Smooth muscle cell (in vitro differentiated cells): ENCODE measurements at regions not wholly inside any gene's neighbourhood (a gene's known extent, or its start where the extent isn't known, plus 50 kb on each side); places are given as distances from the start of the nearest gene placed in this dataset.
"Not testable (repeated sequence)": the region's sequence is repeated elsewhere in the genome, so short reads cannot be mapped to it uniquely, and the experiment has no call there.

Source experiments
- DNase-seq: peaks from one replicate; lab custom pipeline; 2025; ENCODE audit not compliant: unreplicated experiment; lab: John Stamatoyannopoulos, UW
- H2AFZ ChIP-seq: fragments of 200-600 bp; sonication (generic); 2 replicates; pipeline ENCODE4 v1.6.0; 2016; ENCODE audit warnings: antibody characterized with exemption, low read depth, mild to moderate bottlenecking
- H3F3A ChIP-seq: fragments of 200-600 bp; sonication (generic); 2 replicates; pipeline ENCODE4 v1.6.0; 2017; ENCODE audit warnings: antibody characterized with exemption, low read depth
- H3K27ac ChIP-seq: fragments of 200-600 bp; sonication (generic); 2 replicates; pipeline ENCODE4 v1.5.1; 2016; ENCODE audit warnings: low read depth, mild to moderate bottlenecking
- H3K27me3 ChIP-seq: fragments of 200-600 bp; sonication (generic); 2 replicates; pipeline ENCODE4 v1.6.1; 2016; ENCODE audit warnings: low read depth, mild to moderate bottlenecking
- H3K36me3 ChIP-seq: fragments of 200-600 bp; sonication (generic); 2 replicates; pipeline ENCODE4 v1.5.1; 2016; ENCODE audit warnings: low read depth
- H3K4me1 ChIP-seq: fragments of 200-600 bp; sonication (generic); 2 replicates; pipeline ENCODE4 v1.5.1; 2016; ENCODE audit warnings: low read depth
- H3K4me2 ChIP-seq: fragments of 200-600 bp; sonication (generic); 2 replicates; pipeline ENCODE4 v1.6.0; 2016; ENCODE audit warnings: mild to moderate bottlenecking
- H3K4me3 ChIP-seq: fragments of 200-600 bp; sonication (generic); 2 replicates; pipeline ENCODE4 v1.5.1; 2016; ENCODE audit warnings: mild to moderate bottlenecking
- H3K79me2 ChIP-seq: fragments of 200-600 bp; sonication (generic); 2 replicates; pipeline ENCODE4 v1.6.0; 2016; ENCODE audit warnings: low read depth, mild to moderate bottlenecking
- H3K9ac ChIP-seq: fragments of 200-600 bp; sonication (generic); 2 replicates; pipeline ENCODE4 v1.6.0; 2016; ENCODE audit warnings: low read depth
- H3K9me3 ChIP-seq: fragments of 200-600 bp; sonication (generic); replicated peaks from 2 replicates; pipeline ENCODE4 v1.5.1; 2016; ENCODE audit warnings: low read depth
- H4K20me1 ChIP-seq: fragments of 200-600 bp; sonication (generic); 2 replicates; pipeline ENCODE4 v1.6.0; 2016; ENCODE audit warnings: low read depth
- WGBS: methylation state at CpG from one replicate; pipeline ENCODE4 v1.1.7; 2016; ENCODE audit warnings: low lambda C conversion rate; 5-methylcytosine and 5-hydroxymethylcytosine counted together
- TF ChIP-seq, protein P1 (sequence below): fragments of 200-600 bp; sonication (generic); IDR thresholded peaks from 2 replicates; pipeline ENCODE4 v1.5.1; 2017; ENCODE audit warnings: borderline replicate concordance, mild to moderate bottlenecking, antibody characterized with exemption; ENCODE audit not compliant: insufficient read depth, poor library complexity, severe bottlenecking

DNA sequence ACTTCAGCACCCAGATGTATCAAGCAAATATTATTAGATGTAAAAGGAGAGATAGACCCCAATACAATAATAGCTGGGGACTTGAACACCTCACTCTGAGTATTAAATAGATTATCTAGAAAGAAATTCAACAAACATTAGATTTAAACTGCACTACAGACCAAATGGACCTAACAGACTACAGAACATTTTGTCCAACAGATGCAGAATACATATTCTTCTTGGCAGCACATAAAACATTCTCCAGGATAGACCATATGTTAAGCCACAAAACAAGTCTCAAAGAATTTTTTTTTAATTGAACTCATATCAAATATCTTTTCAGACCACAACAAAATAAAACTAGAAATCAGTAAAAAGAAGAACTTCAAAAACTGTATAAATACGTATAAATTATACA, 130.4 kb downstream of the MTERF1 start:
- Histone ChIP-seq H3K27ac (no peak overlapping the region), H3K27me3 (no peaks in the 10 kb centered on the region), H3K4me2 (no peak overlapping the region), H3F3A (no peaks in the 10 kb centered on the region), H4K20me1 (no peaks in the 10 kb centered on the region), H2AFZ (no peak overlapping the region), H3K4me1 (no peaks in the 10 kb centered on the region), H3K36me3 (no peaks in the 10 kb centered on the region), H3K9me3 (no peaks in the 10 kb centered on the region), H3K4me3 (no peak overlapping the region), H3K79me2 (no peaks in the 10 kb centered on the region), H3K9ac (no peak overlapping the region)
- DNase-seq, result no peak
- WGBS, result 95% methylated on average over 1 of the region's 1 CpG
- TF ChIP-seq, protein P1, sequence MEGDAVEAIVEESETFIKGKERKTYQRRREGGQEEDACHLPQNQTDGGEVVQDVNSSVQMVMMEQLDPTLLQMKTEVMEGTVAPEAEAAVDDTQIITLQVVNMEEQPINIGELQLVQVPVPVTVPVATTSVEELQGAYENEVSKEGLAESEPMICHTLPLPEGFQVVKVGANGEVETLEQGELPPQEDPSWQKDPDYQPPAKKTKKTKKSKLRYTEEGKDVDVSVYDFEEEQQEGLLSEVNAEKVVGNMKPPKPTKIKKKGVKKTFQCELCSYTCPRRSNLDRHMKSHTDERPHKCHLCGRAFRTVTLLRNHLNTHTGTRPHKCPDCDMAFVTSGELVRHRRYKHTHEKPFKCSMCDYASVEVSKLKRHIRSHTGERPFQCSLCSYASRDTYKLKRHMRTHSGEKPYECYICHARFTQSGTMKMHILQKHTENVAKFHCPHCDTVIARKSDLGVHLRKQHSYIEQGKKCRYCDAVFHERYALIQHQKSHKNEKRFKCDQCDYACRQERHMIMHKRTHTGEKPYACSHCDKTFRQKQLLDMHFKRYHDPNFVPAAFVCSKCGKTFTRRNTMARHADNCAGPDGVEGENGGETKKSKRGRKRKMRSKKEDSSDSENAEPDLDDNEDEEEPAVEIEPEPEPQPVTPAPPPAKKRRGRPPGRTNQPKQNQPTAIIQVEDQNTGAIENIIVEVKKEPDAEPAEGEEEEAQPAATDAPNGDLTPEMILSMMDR, result no peak

DNA sequence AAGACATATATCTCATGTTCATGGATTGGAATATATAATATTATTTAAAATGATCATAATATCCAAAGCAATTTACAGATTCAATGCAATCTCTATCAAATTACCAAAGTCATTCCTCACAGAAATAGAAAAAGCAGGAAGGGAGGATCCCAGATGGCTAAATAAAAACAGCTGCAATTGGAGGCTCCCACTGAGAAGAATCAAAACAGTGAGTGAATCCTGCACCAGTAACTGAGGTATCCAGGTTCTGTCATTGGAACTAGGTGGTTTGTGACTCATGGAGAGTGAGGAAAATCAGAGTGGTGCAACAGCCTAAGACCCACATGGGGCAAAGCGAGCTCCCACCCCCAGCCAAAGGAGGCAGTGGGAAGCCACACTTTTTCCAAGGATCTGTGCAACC, 128.4 kb downstream of the MTERF1 start:
- Histone ChIP-seq H3K4me3 (no peak overlapping the region), H3F3A (no peaks in the 10 kb centered on the region), H3K4me1 (no peaks in the 10 kb centered on the region), H3K9me3 (no peaks in the 10 kb centered on the region), H3K27ac (no peak overlapping the region), H3K9ac (no peak overlapping the region), H3K79me2 (no peaks in the 10 kb centered on the region), H3K36me3 (no peaks in the 10 kb centered on the region), H4K20me1 (no peaks in the 10 kb centered on the region), H2AFZ (no peak overlapping the region), H3K27me3 (no peaks in the 10 kb centered on the region), H3K4me2 (no peak overlapping the region)
- TF ChIP-seq, protein P1, result no peak
- 81% methylated on average over 1 of the region's 1 CpG for WGBS
- DNase-seq, result no peak

DNA sequence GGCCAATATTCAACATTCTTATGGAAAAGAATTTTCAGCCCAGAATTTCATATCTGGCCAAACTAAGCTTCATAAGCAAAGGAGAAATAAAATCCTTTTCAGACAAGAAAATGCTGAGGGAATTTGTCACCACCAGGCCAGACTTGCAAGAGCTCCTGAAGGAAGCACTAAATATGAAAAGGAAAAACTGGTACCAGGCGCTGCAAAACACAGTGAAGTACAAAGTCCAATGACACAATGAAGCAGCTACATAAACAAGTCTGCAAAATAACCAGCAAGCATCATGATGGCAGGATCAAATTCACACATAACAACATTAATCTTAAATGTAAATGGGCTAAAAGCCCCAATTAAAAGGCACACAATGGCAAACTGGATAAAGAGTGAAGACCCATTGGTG, 126.2 kb downstream of the MTERF1 start:
- H3K27ac ChIP-seq, H3K4me3 ChIP-seq, H3K4me2 ChIP-seq, H3K79me2 ChIP-seq, DNase-seq, H3K9ac ChIP-seq, H4K20me1 ChIP-seq, H2AFZ ChIP-seq, H3K4me1 ChIP-seq, H3K27me3 ChIP-seq, H3K9me3 ChIP-seq, H3K36me3 ChIP-seq, H3F3A ChIP-seq: not testable (repeated sequence)
- 100% methylated on average over 1 of the region's 1 CpG for WGBS

DNA sequence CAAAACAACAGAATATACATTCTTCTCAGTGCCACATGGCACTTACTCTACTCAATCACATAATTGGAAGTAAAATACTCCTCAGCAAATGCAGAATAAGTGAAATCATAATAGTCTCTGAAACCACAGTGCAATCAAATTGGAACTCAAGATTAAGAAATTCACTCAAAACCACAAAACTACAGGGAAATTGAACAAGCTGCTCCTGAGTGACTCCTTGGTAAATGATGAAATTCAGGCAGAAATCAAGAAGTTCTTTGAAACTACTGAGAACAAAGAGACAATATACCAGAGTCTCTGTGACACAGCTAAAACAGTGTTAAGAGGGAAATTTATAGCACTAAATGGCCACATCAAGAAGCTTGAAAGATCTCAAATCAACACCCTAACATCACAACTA, 125.4 kb downstream of the MTERF1 start:
- H3K4me1 ChIP-seq, H3K36me3 ChIP-seq, H3K9me3 ChIP-seq, H3K4me2 ChIP-seq, H3F3A ChIP-seq, DNase-seq, H3K4me3 ChIP-seq, H3K27ac ChIP-seq, H3K27me3 ChIP-seq, H3K9ac ChIP-seq, H4K20me1 ChIP-seq, H2AFZ ChIP-seq, H3K79me2 ChIP-seq: not testable (repeated sequence)

DNA sequence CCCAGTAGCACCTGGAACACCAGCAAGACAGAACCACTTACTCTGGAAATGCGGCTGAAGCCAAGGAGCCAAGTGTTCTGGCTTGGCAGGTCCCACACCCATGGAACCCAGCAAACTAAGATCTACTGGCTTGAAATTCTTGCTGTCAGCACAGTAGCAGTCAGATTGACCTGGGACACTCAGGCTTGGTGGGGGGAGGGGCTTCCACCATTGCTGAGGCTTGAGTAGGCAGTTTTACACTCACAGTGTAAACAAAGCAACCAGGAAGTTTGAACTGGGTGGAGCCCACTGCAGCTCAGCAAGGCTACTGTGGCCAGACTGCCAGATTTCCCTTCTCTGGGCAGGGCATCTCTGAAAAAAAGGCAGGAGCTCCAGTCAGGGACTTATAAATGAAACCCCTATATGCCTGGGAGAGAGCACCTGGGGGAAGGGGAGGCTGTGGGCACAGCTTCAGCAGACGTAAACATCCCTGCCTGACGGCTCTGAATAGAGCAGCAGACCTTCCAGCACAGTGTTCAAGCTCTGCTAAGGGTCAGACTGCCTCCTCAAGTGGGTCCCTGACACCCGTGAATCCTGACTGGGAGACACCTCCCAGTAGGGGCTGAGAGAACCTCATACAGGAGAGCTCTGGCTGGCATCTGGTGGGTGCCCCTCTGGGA, 121.2 kb downstream of the MTERF1 start:
- DNase-seq, result no peak
- WGBS, result 64% methylated on average over 4 of the region's 4 CpGs
- no peaks in the 10 kb centered on the region for H3F3A ChIP-seq
- H3K27ac ChIP-seq, result no peak overlapping the region
- H2AFZ ChIP-seq, result no peak overlapping the region
- H3K36me3 ChIP-seq, result no peaks in the 10 kb centered on the region
- no peaks in the 10 kb centered on the region for H3K4me1 ChIP-seq
- no peak overlapping the region for H3K9ac ChIP-seq
- no peaks in the 10 kb centered on the region for H3K79me2 ChIP-seq
- no peak overlapping the region for H3K4me3 ChIP-seq
- TF ChIP-seq, protein P1, result no peak
- H4K20me1 ChIP-seq, result no peaks in the 10 kb centered on the region
- H3K4me2 ChIP-seq, result no peak overlapping the region
- H3K27me3 ChIP-seq, result no peaks in the 10 kb centered on the region
- no peaks in the 10 kb centered on the region for H3K9me3 ChIP-seq
